Stimulated activated CD4-positive, alpha-beta T cell treated with anti-CD3 and anti-CD28 coated beads, Interleukin-15, amount 100 ng/mL, for 1 hour (primary cell): ENCODE measurements at regions not wholly inside any gene's neighbourhood (a gene's known extent, or its start where the extent isn't known, plus 50 kb on each side); places are given as distances from the start of the nearest gene placed in this dataset.

Source experiments
- DNase-seq, 2 donors: peaks; one replicate each; pipeline ENCODE4 v3.0.0-alpha.2; 2020; ENCODE audit warnings: low read depth in 1 of 2, low spot score in 1 of 2

- no peak for DNase-seq
These were observed 50.7 kb upstream of the SPATA12 start for GRCh38 chr3:57009802-57010201.

GRCh38 chr3:57009367-57009766 lies 51.1 kb upstream of the SPATA12 start:
- DNase-seq: no peak

GRCh38 chr3:57007521-57008460 lies 52.7 kb upstream of the SPATA12 start:
- no peak for DNase-seq

DNA sequence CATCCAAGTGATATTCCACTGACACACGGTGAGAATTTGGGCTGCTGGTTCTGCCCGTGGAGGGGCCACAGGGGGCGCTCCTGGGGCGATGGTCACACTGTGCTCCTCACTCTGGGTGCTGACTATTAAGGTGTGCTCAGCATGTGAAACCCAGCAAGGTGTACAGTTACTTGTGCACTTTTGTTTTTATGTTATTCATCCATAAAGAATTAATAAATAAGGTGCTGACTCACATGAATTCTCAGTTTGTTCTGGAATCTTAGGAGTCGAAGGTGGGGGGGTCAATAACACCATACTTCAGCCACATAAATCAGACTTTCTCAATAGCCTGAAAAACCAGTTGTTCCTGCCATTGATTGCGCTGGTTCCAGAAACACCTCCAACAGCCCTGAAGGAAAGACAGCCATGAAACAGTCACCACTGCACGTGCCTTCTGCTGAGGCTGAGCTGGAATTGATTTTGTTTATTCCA lies 53.5 kb upstream of the SPATA12 start:
- DNase-seq: no peak

DNA sequence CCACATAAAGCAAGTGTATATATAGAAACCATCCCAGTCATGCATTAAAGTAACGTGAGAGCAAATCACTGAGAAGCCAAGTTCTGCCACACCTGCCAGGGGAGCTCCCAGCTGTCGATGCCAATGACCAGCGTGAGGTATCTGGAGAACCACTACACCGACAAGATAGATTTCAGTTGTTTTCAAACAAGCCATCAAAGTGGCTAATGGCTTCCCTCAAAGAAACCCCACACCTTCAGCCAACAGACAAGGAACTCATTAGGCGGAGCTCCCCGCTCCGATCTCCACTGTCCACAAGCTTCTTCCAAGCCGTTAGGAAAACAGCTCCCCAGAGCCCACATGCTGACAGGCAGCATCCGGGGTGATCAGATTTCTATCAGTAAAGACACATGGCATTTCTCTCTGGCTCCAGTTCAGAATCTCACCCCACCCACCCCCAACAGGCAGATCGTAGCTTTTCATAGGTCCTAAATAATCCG lies 54.2 kb upstream of the SPATA12 start:
- no peak for DNase-seq

GRCh38 chr3:57004229-57004628 lies 56.2 kb upstream of the SPATA12 start:
- no peak for DNase-seq

GRCh38 chr3:57003676-57004075 lies 56.8 kb upstream of the SPATA12 start:
- no peak for DNase-seq

GRCh38 chr3:57001356-57001755 lies 59.1 kb upstream of the SPATA12 start:
- no peak for DNase-seq

DNA sequence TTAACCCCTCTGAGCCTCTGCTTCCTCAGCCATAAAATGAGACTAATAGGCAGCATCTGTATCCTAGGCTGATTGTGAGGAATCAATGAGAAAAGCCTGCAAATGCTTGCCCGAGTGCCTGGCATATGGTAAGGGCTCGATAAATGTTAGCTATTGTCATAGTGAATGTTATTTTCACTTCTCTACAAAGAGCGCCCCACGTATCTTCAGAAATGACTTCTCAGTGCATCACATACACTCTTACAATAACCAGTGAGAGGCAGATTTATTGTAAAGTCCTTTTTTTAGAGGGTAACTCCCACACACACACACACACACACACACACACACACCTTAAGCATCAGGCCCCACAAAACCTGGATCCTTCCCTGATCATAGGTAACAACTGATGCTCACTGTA lies 60.5 kb upstream of the SPATA12 start:
- no peak for DNase-seq

DNA sequence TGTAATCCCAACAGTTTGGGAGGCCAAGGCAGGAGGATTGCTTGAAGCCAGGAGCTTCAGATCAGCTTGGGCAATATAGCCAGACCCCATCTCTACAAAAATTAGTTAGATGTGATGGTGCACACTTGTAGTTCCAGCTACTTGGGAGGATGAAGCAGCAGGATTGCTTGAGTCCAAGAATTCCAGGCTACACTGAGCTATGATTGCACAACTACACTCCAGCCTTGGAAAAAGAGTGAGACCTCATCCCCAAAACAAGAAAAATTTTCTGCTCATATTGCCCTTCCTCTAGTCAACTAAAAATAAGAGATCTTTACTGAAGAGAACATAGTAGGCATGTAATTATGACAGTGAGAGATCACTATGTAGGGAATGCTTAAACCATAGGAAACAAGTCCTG lies 60.9 kb upstream of the SPATA12 start:
- DNase-seq: no peak

GRCh38 chr3:56998076-56998529 lies 62.4 kb upstream of the SPATA12 start:
- no peak for DNase-seq

DNA sequence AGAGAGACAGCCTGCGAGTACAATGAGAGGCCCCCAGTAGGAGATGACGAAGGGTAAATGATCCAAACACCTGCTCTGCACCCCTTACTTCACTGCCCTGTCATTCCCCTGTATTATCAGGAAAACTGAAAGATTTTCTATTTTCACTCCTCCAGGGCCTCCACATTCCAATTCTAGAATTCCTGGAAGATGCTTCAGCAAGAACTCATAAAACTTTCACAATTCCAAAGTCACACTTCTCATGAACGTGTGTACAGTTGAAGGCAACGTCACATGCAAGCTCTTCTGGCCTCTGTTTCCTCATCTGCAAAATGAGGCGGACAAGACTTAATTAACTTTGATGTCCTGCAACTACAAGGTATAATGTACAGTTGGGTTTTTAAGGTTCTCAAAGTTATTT lies 62.8 kb upstream of the SPATA12 start:
- DNase-seq: no peak

- DNase-seq: no peak
These were observed 63.4 kb upstream of the SPATA12 start for GRCh38 chr3:56997041-56997440.

DNA sequence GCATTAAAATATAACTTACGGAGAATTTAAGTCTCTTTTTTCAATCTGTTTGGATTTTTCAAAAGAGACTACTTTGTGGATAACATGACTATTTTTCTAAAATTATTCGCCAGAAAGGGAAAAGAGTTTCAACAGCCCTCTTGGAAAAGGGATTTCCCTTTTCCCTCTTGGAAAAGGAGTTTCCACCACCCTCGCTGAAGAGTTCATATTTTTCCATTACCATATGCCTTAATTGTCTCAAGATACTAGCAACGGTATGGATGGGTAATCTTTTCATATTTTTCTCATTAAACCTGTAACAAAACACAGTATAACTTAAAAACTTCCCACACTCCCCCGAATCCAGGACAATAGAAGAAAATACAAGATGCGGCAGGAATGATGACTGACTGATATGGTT lies 66.1 kb upstream of the SPATA12 start:
- no peak for DNase-seq

GRCh38 chr3:56990641-56991015 lies 69.8 kb upstream of the SPATA12 start:
- no peak for DNase-seq

DNA sequence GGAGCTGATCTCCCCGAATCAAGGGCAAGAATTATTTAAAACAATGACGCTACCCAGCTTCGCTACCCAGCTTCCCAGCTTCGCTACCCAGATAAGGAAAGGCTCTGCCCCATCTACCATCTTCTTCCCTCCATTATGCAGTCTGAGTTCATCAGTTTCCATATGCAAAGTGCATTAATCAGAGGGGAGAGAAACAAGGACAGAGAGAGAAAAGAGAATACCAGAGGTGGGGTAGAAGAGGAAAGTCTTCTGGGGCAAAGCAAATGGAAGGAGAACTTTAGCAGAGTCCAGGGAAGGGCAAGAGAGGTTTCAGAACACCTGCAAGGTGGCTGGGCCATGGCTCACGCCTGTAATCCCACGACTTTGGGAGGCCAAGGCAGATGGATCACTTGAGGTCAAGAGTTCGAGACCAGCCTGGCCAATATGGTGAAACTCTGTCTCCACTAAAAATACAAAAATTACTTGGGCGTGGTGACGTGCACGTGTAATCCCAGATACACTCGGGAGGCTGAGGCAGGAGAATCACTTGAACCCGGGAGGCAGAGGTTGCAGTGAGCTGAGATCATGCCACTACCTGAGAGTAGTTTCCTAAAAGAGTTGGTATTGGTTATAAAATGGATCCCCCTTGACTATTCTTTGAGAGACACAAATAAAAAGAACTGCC lies 70.4 kb upstream of the SPATA12 start:
- no peak for DNase-seq

DNA sequence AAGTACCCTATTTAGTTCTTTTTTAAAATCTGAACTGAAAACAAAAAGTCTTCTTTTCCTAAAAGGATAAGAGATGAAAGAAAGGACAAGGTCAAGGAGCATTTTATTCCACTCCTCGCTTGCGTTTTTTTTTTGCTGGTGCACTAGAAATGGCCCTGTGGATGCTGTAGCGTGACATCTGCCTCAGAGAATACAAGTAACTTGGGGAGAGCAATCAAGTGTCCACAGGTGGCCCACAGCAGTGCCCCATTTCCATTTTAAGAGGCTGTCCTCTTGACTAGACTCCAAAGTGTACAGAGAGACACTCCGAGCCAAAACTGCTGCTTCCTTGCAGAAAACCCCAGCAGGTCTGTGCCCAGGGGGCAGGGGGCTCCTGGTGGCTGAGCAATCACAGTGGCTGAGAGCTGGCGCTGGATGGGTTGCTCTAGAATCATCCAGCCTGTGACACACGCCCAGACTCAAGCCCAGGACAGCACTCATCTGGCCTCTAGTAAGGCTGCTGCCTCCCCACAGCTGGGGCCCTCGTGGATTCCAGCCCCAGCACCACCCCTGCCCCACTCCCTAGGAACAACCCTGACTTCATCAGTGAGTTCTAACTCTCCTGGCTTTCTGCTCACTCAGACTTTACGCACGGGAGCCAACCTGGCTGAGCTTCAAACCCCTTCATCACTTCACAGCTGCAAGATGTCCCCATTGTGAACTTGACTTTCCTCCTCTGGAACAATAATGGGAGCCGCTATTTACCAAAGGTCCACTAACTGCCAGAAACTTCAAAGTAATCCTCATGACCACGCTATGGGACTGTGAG lies 71.1 kb upstream of the SPATA12 start:
- no peak for DNase-seq

DNA sequence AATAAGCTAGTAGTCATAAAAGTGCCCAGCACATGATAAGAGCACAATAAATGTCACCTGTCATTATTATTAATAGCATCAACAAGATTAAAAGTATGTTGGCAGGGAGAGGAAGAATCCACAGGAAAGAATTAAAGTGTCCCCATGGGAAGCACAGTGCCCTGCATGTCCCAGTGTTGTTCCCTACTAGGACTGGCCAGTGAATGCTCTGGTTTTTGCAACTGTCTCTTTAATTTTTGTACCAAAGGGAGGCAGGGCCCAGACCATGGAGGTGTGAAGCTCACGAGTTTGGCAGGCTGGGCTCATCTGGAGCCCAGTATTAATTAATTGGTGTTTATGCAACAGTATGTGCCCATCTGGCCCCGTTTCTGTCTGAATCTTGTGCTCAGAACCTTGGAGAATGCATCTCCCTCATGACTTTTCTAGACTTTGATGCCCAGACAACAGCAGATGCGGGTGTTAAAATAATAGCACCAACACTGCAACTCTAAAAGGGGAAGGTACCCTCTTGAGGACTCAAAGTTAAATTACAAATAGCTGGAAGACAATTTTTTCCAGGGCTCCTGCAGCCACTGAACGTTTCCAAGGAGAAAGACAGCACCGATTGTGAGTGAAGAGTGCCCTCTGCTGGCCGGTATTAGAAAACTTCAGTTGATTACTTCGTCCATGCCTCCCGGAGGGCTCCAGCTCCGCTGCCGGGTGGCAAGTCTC lies 71.9 kb upstream of the SPATA12 start:
- DNase-seq: peak; percentile 33 to 34

DNA sequence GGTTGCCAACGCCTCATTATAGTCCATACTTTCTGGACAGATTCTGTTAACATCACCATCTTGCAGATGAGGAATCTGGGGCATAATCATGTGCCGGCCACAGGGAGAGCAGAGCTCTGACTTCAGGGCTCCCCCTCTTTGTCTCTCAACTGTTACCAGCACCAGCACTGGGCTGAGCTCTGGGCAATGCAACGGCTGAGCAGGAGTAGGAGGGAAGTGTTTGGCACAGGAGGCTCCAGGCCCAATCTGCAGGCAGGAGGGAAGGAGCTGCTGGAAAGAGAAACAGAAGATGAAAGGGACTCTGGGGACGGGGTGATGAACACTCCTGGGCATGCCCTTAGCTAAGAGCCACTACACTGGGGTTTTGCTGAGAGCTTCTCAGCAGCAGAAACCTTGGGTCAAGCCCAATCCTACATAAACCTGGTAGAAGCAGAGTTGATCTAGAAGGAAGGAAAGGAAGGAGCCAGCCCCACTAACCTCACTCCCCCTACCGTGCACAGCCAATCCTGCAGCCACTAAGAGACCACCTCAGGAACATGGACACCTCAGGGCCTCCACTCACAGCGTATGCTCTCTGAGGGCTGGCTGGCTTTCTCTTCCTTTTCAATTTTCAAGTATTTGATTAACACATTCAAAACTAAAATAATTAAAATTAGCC lies 73.1 kb upstream of the SPATA12 start:
- DNase-seq: no peak

DNA sequence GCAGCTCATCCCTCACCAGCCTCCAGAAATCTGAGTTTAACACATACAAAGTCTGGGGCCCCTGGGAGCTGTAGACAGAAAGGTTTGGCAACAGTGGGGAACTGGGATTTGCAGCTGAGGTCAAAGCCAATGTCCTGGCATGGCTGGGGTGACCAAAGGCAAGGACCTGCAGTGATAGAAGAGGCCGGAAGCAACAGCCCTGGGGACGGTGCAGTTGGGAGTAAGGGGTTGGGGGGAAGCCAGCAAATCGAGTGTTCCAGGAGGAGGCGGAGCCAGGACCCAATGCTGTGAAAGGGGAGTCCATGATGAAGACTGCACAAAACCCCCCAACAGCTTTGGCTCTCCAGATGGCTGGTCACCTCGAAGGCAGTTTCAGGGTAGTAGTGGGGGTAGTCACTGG lies 74.1 kb upstream of the SPATA12 start:
- DNase-seq: no peak
